ENCODE measurements at regions not wholly inside any gene's neighbourhood (a gene's known extent, or its start where the extent isn't known, plus 50 kb on each side); places are given as distances from the start of the nearest gene placed in this dataset.

GRCh38 chr5:58009754-58010153 is 450.1 kb downstream of the PLK2 start:
- Histone ChIP-seq H3K27ac (no peak overlapping the region), H3K4me3 (no peak overlapping the region), H3K36me3 (replicated peaks in 1 of 2; ENCODE audit: insufficient read depth in 1 of 2, low read depth in 2 of 2) (no peaks in the 10 kb centered on the region), H3K9me3 (no peaks in the 10 kb centered on the region), H3K4me1 (no peaks in the 10 kb centered on the region), H3K27me3 (no peaks in the 10 kb centered on the region)
- ATAC-seq (no peak), DNase-seq (no peak)
- TF ChIP-seq, protein P1, sequence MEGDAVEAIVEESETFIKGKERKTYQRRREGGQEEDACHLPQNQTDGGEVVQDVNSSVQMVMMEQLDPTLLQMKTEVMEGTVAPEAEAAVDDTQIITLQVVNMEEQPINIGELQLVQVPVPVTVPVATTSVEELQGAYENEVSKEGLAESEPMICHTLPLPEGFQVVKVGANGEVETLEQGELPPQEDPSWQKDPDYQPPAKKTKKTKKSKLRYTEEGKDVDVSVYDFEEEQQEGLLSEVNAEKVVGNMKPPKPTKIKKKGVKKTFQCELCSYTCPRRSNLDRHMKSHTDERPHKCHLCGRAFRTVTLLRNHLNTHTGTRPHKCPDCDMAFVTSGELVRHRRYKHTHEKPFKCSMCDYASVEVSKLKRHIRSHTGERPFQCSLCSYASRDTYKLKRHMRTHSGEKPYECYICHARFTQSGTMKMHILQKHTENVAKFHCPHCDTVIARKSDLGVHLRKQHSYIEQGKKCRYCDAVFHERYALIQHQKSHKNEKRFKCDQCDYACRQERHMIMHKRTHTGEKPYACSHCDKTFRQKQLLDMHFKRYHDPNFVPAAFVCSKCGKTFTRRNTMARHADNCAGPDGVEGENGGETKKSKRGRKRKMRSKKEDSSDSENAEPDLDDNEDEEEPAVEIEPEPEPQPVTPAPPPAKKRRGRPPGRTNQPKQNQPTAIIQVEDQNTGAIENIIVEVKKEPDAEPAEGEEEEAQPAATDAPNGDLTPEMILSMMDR (IDR thresholded peaks at IDR 0.05): no peak
- TF ChIP-seq POLR2A (IDR thresholded peaks at IDR 0.05): no peak
- intact Hi-C loops (cut with DNase I): no loop called here
- WGBS, 2 donors: 48 to 62% methylated on average over 2 of the region's 2 CpGs

GRCh38 chr5:58002323-58002722 is 457.6 kb downstream of the PLK2 start:
- intact Hi-C loops (cut with DNase I): no loop called here
- Histone ChIP-seq H3K4me1 (no peaks in the 10 kb centered on the region), H3K4me3 (no peak overlapping the region), H3K27me3 (no peaks in the 10 kb centered on the region), H3K9me3 (no peaks in the 10 kb centered on the region), H3K27ac (no peak overlapping the region), H3K36me3 (replicated peaks in 1 of 2; ENCODE audit: insufficient read depth in 1 of 2, low read depth in 2 of 2) (no peaks in the 10 kb centered on the region)
- no peak for DNase-seq
- TF ChIP-seq, protein P1 (IDR thresholded peaks at IDR 0.05): no peak
- TF ChIP-seq POLR2A (IDR thresholded peaks at IDR 0.05): no peak
- no peak for ATAC-seq
- WGBS, 2 donors: 91 to 95% methylated on average over 3 of the region's 3 CpGs

DNA sequence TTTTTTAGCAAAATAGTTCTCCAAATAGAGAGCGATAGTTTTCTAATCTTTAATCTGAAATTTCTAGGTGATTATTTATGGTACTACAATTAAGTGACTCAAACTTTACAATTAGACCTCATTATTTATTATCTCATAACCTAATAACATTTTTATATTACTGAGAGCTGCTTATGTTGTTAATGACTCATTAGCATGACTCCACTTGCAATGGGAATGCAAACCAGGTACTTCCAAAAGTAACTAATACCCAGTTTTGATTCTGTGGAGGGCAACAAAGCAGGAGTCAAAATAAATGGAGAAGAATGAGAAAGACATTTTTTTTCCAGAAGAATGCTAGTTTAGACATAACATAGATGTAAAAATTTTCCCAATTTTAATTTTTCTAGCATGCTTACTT is 466.0 kb downstream of the PLK2 start:
- ATAC-seq (no peak), DNase-seq (no peak)
- no peak for TF ChIP-seq POLR2A (IDR thresholded peaks at IDR 0.05)
- TF ChIP-seq, protein P1 (IDR thresholded peaks at IDR 0.05): no peak
- Histone ChIP-seq H3K9me3 (no peaks in the 10 kb centered on the region), H3K27ac (no peak overlapping the region), H3K27me3 (no peaks in the 10 kb centered on the region), H3K4me3 (no peak overlapping the region), H3K36me3 (replicated peaks in 1 of 2; ENCODE audit: insufficient read depth in 1 of 2, low read depth in 2 of 2) (no peaks in the 10 kb centered on the region), H3K4me1 (no peaks in the 10 kb centered on the region)
- 95 to 100% methylated on average over 1 of the region's 1 CpG for WGBS, 2 donors
- intact Hi-C loops (cut with DNase I): no loop called here

- 23 to 37% methylated on average over 3 of the region's 3 CpGs for WGBS, 2 donors
- DNase-seq (no peak), ATAC-seq (no peak)
- Histone ChIP-seq H3K9me3 (no peaks in the 10 kb centered on the region), H3K27me3 (no peaks in the 10 kb centered on the region), H3K4me1 (no peaks in the 10 kb centered on the region), H3K27ac (no peak overlapping the region), H3K36me3 (replicated peaks in 1 of 2; ENCODE audit: insufficient read depth in 1 of 2, low read depth in 2 of 2) (no peaks in the 10 kb centered on the region), H3K4me3 (no peak overlapping the region)
- TF ChIP-seq, protein P1 (IDR thresholded peaks at IDR 0.05): no peak
- no peak for TF ChIP-seq POLR2A (IDR thresholded peaks at IDR 0.05)
- intact Hi-C loops (cut with DNase I): no loop called here
Measured at GRCh38 chr5:57989378-57989777, 470.5 kb downstream of the PLK2 start.

- Histone ChIP-seq H3K36me3 (replicated peaks in 1 of 2; ENCODE audit: insufficient read depth in 1 of 2, low read depth in 2 of 2) (no peaks in the 10 kb centered on the region), H3K4me3 (no peak overlapping the region), H3K27me3 (no peaks in the 10 kb centered on the region), H3K9me3 (no peaks in the 10 kb centered on the region), H3K27ac (no peak overlapping the region), H3K4me1 (no peaks in the 10 kb centered on the region)
- DNase-seq (no peak), ATAC-seq (no peak)
- WGBS, 2 donors: 55 to 61% methylated on average over 1 of the region's 1 CpG
- TF ChIP-seq, protein P1 (IDR thresholded peaks at IDR 0.05): no peak
- no peak for TF ChIP-seq POLR2A (IDR thresholded peaks at IDR 0.05)
- intact Hi-C loops (cut with DNase I): no loop called here
Measured at GRCh38 chr5:57988813-57989212, 471.1 kb downstream of the PLK2 start.
